ENCODE measurements at regions not wholly inside any gene's neighbourhood (a gene's known extent, or its start where the extent isn't known, plus 50 kb on each side); places are given as distances from the start of the nearest gene placed in this dataset.
"Not testable (repeated sequence)": the region's sequence is repeated elsewhere in the genome, so short reads cannot be mapped to it uniquely, and the experiment has no call there.

DNA sequence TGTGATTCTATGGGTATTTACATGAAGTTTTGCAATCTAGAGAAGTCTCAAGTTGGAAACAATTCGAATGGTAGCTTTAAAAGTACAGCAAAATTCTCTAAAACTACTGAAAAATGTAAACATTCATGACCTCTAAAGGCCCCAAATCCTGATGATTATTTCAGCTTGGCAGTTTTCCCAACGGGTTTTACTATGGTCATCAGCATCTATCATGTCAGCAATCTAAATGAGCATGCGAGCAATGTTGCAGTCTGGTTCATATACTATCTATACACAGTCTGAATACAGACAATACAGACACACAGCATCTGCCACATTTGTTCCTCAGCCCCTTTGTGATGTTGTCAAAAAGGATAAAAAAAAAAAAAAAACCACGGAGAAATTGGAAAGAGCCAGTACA is 790.3 kb upstream of the HTR2C start:
- Histone ChIP-seq H3K9ac (ENCODE audit: low read length) (no peak overlapping the region), H3K4me2 (ENCODE audit: low read length) (no peak overlapping the region), H3K4me3 (ENCODE audit: low read depth, low read length, poor library complexity, severe bottlenecking) (no peak overlapping the region), H3K36me3 (ENCODE audit: insufficient read depth, low read length) (no peaks in the 10 kb centered on the region), H2AFZ (ENCODE audit: low read length) (no peak overlapping the region), H3K27me3 (ENCODE audit: insufficient read depth, low read length) (no peaks in the 10 kb centered on the region), H3K79me2 (ENCODE audit: insufficient read depth, low read length) (no peaks in the 10 kb centered on the region), H3K9me3 (ENCODE audit: low read length) (no peaks in the 10 kb centered on the region), H4K20me1 (ENCODE audit: insufficient read depth, low read length) (no peaks in the 10 kb centered on the region), H3K4me1 (ENCODE audit: insufficient read depth, low read length, severe bottlenecking) (no peaks in the 10 kb centered on the region), H3K9me2 (ENCODE audit: low read depth, low read length) (no peaks in the 10 kb centered on the region), H3F3A (ENCODE audit: insufficient read depth, low read length) (no peaks in the 10 kb centered on the region), H3K27ac (ENCODE audit: low read depth, low read length, poor library complexity, severe bottlenecking) (no peak overlapping the region)
- no peak for TF ChIP-seq CTCF (IDR thresholded peaks at IDR 0.05; ENCODE audit: low read length)
- TF ChIP-seq EZH2 (IDR thresholded peaks at IDR 0.05; ENCODE audit: borderline replicate concordance, low read length), result no peak

- Histone ChIP-seq H3K9me2 (ENCODE audit: low read depth, low read length) (no peaks in the 10 kb centered on the region), H3K4me1 (ENCODE audit: insufficient read depth, low read length, severe bottlenecking) (no peaks in the 10 kb centered on the region)
These were observed 792.9 kb upstream of the HTR2C start for GRCh38 chrX:113790987-113791386.

GRCh38 chrX:113784754-113785153 is 799.1 kb upstream of the HTR2C start:
- not testable (repeated sequence) for H3K4me1 ChIP-seq (ENCODE audit: insufficient read depth, low read length, severe bottlenecking); H3F3A ChIP-seq (ENCODE audit: insufficient read depth, low read length); H3K79me2 ChIP-seq (ENCODE audit: insufficient read depth, low read length); H2AFZ ChIP-seq (ENCODE audit: low read length); H3K27me3 ChIP-seq (ENCODE audit: insufficient read depth, low read length); H3K27ac ChIP-seq (ENCODE audit: low read depth, low read length, poor library complexity, severe bottlenecking); H3K9ac ChIP-seq (ENCODE audit: low read length); H3K4me3 ChIP-seq (ENCODE audit: low read depth, low read length, poor library complexity, severe bottlenecking); H4K20me1 ChIP-seq (ENCODE audit: insufficient read depth, low read length); H3K9me2 ChIP-seq (ENCODE audit: low read depth, low read length); H3K36me3 ChIP-seq (ENCODE audit: insufficient read depth, low read length); H3K4me2 ChIP-seq (ENCODE audit: low read length); H3K9me3 ChIP-seq (ENCODE audit: low read length)

More at GRCh38 chrX:113790987-113791386, 792.9 kb upstream of the HTR2C start:
- H2AFZ ChIP-seq (ENCODE audit: low read length), result no peak overlapping the region
- H3K9ac ChIP-seq (ENCODE audit: low read length), result no peak overlapping the region
- no peak overlapping the region for H3K27ac ChIP-seq (ENCODE audit: low read depth, low read length, poor library complexity, severe bottlenecking)
- no peaks in the 10 kb centered on the region for H3K36me3 ChIP-seq (ENCODE audit: insufficient read depth, low read length)
- H3F3A ChIP-seq (ENCODE audit: insufficient read depth, low read length), result no peaks in the 10 kb centered on the region
- H3K4me3 ChIP-seq (ENCODE audit: low read depth, low read length, poor library complexity, severe bottlenecking), result no peak overlapping the region
- H3K4me2 ChIP-seq (ENCODE audit: low read length), result no peak overlapping the region
- no peaks in the 10 kb centered on the region for H4K20me1 ChIP-seq (ENCODE audit: insufficient read depth, low read length)
- TF ChIP-seq EZH2 (IDR thresholded peaks at IDR 0.05; ENCODE audit: borderline replicate concordance, low read length), result no peak
- TF ChIP-seq CTCF (IDR thresholded peaks at IDR 0.05; ENCODE audit: low read length), result no peak
- no peaks in the 10 kb centered on the region for H3K79me2 ChIP-seq (ENCODE audit: insufficient read depth, low read length)
- H3K9me3 ChIP-seq (ENCODE audit: low read length), result no peaks in the 10 kb centered on the region
- H3K27me3 ChIP-seq (ENCODE audit: insufficient read depth, low read length), result no peaks in the 10 kb centered on the region

- Histone ChIP-seq H3K36me3 (ENCODE audit: insufficient read depth, low read length) (no peaks in the 10 kb centered on the region), H3K4me2 (ENCODE audit: low read length) (no peak overlapping the region), H3K9ac (ENCODE audit: low read length) (no peak overlapping the region), H2AFZ (ENCODE audit: low read length) (no peak overlapping the region), H3K27ac (ENCODE audit: low read depth, low read length, poor library complexity, severe bottlenecking) (no peak overlapping the region), H3K4me1 (ENCODE audit: insufficient read depth, low read length, severe bottlenecking) (no peaks in the 10 kb centered on the region), H3K4me3 (ENCODE audit: low read depth, low read length, poor library complexity, severe bottlenecking) (no peak overlapping the region), H4K20me1 (ENCODE audit: insufficient read depth, low read length) (no peaks in the 10 kb centered on the region), H3K9me2 (ENCODE audit: low read depth, low read length) (no peaks in the 10 kb centered on the region), H3K79me2 (ENCODE audit: insufficient read depth, low read length) (no peaks in the 10 kb centered on the region), H3K27me3 (ENCODE audit: insufficient read depth, low read length) (no peaks in the 10 kb centered on the region), H3F3A (ENCODE audit: insufficient read depth, low read length) (no peaks in the 10 kb centered on the region), H3K9me3 (ENCODE audit: low read length) (no peaks in the 10 kb centered on the region)
- TF ChIP-seq EZH2 (IDR thresholded peaks at IDR 0.05; ENCODE audit: borderline replicate concordance, low read length) (no peak), CTCF (IDR thresholded peaks at IDR 0.05; ENCODE audit: low read length) (no peak)
These were observed 813.1 kb upstream of the HTR2C start for GRCh38 chrX:113770806-113771205.

Data from OCI-LY1 (cell line).